Activated B cell treated with CpG ODN at 0.5 μM for 24 hours (primary cell): ENCODE measurements at regions not wholly inside any gene's neighbourhood (a gene's known extent, or its start where the extent isn't known, plus 50 kb on each side); places are given as distances from the start of the nearest gene placed in this dataset.

Source experiments
- ATAC-seq: fragments of 200-7000 bp; cut with Tn5 transposase; one replicate; pipeline ENCODE4 v1.10.0; 2021; ENCODE audit warnings: low read depth, mild to moderate bottlenecking, moderate library complexity
- CTCF ChIA-PET: fragments of 350-600 bp; sonication (Branson Sonifier 250); formaldehyde crosslinking; loops from one replicate; lab custom pipeline; 2021; ENCODE audit warnings: antibody characterized with exemption; lab: Charles Lee
- POLR2A ChIA-PET: fragments of 350-600 bp; sonication (Branson Sonifier 250); formaldehyde crosslinking; loops from one replicate; lab custom pipeline; 2021; ENCODE audit warnings: antibody characterized with exemption; lab: Charles Lee
- DNase-seq: peaks from one replicate; pipeline ENCODE4 v3.0.0; 2022
- H3K27ac Mint-ChIP-seq: one replicate; pipeline ENCODE4 v1.8.0; 2020; ENCODE audit warnings: mixed read lengths
- H3K27me3 Mint-ChIP-seq: one replicate; pipeline ENCODE4 v1.8.0; 2021; ENCODE audit warnings: mixed read lengths
- H3K36me3 Mint-ChIP-seq: one replicate; pipeline ENCODE4 v1.8.0; 2021; ENCODE audit warnings: low read depth, mixed read lengths
- H3K4me1 Mint-ChIP-seq: one replicate; pipeline ENCODE4 v1.8.0; 2021; ENCODE audit warnings: mixed read lengths
- H3K4me3 Mint-ChIP-seq: one replicate; pipeline ENCODE4 v1.8.0; 2020; ENCODE audit warnings: mild to moderate bottlenecking, mixed read lengths
- H3K9me3 Mint-ChIP-seq: one replicate; pipeline ENCODE4 v1.8.0; 2020; ENCODE audit warnings: mixed read lengths
- CTCF ChIP-seq: fragments of 200-600 bp; IDR thresholded peaks from one replicate; pipeline ENCODE4 v1.8.0; 2022; ENCODE audit warnings: antibody characterized with exemption, mild to moderate bottlenecking
- intact Hi-C: fragments of 100-400 bp; cut with micrococcal nuclease; formaldehyde crosslinking; loops from one replicate; pipeline ENCODE4 v1.15.1; 2024

GRCh38 chr6:80446454-80447045 lies 340.1 kb downstream of the BCKDHB start:
- Mint-ChIP-seq H3K36me3 (no peaks in the 10 kb centered on the region), H3K9me3 (no peaks in the 10 kb centered on the region), H3K27me3 (no peaks in the 10 kb centered on the region), H3K4me3 (no peak overlapping the region), H3K4me1 (no peaks in the 10 kb centered on the region), H3K27ac (no peak overlapping the region)
- ATAC-seq (no peak), DNase-seq (no peak)
- TF ChIP-seq CTCF = no peak
- CTCF ChIA-PET = no interaction called here
- intact Hi-C loops = no loop called here
- POLR2A ChIA-PET = no interaction called here

GRCh38 chr6:80445751-80446150 lies 339.3 kb downstream of the BCKDHB start:
- ChIA-PET POLR2A (no interaction called here), CTCF (no interaction called here)
- Mint-ChIP-seq H3K36me3 (no peaks in the 10 kb centered on the region), H3K9me3 (no peaks in the 10 kb centered on the region), H3K27me3 (no peaks in the 10 kb centered on the region), H3K27ac (no peak overlapping the region), H3K4me1 (no peaks in the 10 kb centered on the region), H3K4me3 (no peak overlapping the region)
- intact Hi-C loops = no loop called here
- TF ChIP-seq CTCF = no peak
- ATAC-seq (no peak), DNase-seq (no peak)

- no peak overlapping the region for H3K27ac Mint-ChIP-seq
- H3K36me3 Mint-ChIP-seq = no peaks in the 10 kb centered on the region
- no peaks in the 10 kb centered on the region for H3K4me1 Mint-ChIP-seq
- POLR2A ChIA-PET = no interaction called here
- no peaks in the 10 kb centered on the region for H3K9me3 Mint-ChIP-seq
- no peak for DNase-seq
- H3K4me3 Mint-ChIP-seq = no peak overlapping the region
- no peak for ATAC-seq
- no peaks in the 10 kb centered on the region for H3K27me3 Mint-ChIP-seq
- intact Hi-C loops = no loop called here
- CTCF ChIA-PET = no interaction called here
- TF ChIP-seq CTCF = no peak
Measured at GRCh38 chr6:80442366-80442765, 335.9 kb downstream of the BCKDHB start.

- no peaks in the 10 kb centered on the region for H3K9me3 Mint-ChIP-seq
- no peaks in the 10 kb centered on the region for H3K27me3 Mint-ChIP-seq
- no peaks in the 10 kb centered on the region for H3K4me1 Mint-ChIP-seq
- ATAC-seq (no peak), DNase-seq (no peak)
- no peaks in the 10 kb centered on the region for H3K36me3 Mint-ChIP-seq
- no peak overlapping the region for H3K4me3 Mint-ChIP-seq
- intact Hi-C loops = no loop called here
- no peak overlapping the region for H3K27ac Mint-ChIP-seq
- ChIA-PET CTCF (no interaction called here), POLR2A (no interaction called here)
- TF ChIP-seq CTCF = no peak
Measured at GRCh38 chr6:80441131-80441530, 334.7 kb downstream of the BCKDHB start.

GRCh38 chr6:80440496-80441115 lies 334.1 kb downstream of the BCKDHB start:
- H3K4me1 Mint-ChIP-seq = no peaks in the 10 kb centered on the region
- TF ChIP-seq CTCF = no peak
- no peak for DNase-seq
- intact Hi-C loops = no loop called here
- no peaks in the 10 kb centered on the region for H3K9me3 Mint-ChIP-seq
- CTCF ChIA-PET = no interaction called here
- no peak overlapping the region for H3K4me3 Mint-ChIP-seq
- H3K27me3 Mint-ChIP-seq = no peaks in the 10 kb centered on the region
- no peaks in the 10 kb centered on the region for H3K36me3 Mint-ChIP-seq
- ATAC-seq = no peak
- POLR2A ChIA-PET = interaction anchor here (0.8 kb wide), 1 partner anchor 15 kb away, joined by 3 read pairs; no protein-coding TSS in a partner anchor
- no peak overlapping the region for H3K27ac Mint-ChIP-seq
